GM23248 (cell line): ENCODE measurements at regions not wholly inside any gene's neighbourhood (a gene's known extent, or its start where the extent isn't known, plus 50 kb on each side); places are given as distances from the start of the nearest gene placed in this dataset.

ENCODE experiments used
- EZH2 ChIP-seq: fragments of 200-600 bp; sonication (generic); IDR thresholded peaks from 2 replicates; pipeline ENCODE4 v1.6.1; 2018; ENCODE audit warnings: antibody characterized with exemption, mild to moderate bottlenecking; ENCODE audit not compliant: insufficient read depth, poor library complexity, severe bottlenecking
- EZH2phosphoT487 ChIP-seq: fragments of 200-600 bp; sonication (generic); IDR thresholded peaks from 2 replicates; pipeline ENCODE4 v1.6.1; 2018; ENCODE audit warnings: antibody characterized with exemption, moderate library complexity, mild to moderate bottlenecking, low read depth; ENCODE audit not compliant: insufficient read depth

DNA sequence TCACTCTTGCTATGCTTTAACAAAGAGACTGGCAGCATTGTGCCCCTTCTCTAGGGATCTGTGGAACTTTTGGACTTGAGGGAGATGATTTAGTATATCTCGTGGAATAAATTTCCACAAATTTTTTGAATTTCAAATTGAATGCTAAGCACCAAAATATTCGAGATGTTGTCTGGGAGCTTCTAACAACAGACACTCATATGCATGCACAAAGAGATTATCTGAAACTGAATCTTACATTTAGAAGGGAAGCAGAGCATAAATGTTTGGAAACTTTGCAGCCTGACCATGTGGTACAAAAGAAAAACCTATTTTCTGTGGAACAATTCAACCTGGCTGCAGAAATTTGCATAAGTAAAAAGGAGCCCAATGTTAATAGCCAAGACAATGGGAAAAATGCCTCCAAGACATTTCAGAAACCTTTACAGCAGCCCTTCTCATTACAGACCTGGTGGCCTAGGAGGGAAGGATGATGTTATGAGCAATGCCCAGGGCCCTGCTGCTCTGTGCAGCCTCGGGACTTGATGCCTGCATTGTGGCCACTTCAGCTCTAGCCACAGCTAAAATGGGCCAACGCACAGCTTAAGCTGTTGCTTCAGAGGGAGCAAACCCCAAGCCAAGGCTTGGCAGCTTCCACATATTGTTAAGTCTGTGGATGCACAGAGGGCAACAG lies 285.8 kb upstream of the FAM174A start:
- TF ChIP-seq EZH2 (no peak), EZH2phosphoT487 (no peak)
